NCI-H1092 (cell line): ENCODE measurements at regions not wholly inside any gene's neighbourhood (a gene's known extent, or its start where the extent isn't known, plus 50 kb on each side); places are given as distances from the start of the nearest gene placed in this dataset.
"Not testable (repeated sequence)": the region's sequence is repeated elsewhere in the genome, so short reads cannot be mapped to it uniquely, and the experiment has no call there.

Source experiments
- DNase-seq: peaks from one replicate; lab custom pipeline; 2025; lab: John Stamatoyannopoulos, UW

DNA sequence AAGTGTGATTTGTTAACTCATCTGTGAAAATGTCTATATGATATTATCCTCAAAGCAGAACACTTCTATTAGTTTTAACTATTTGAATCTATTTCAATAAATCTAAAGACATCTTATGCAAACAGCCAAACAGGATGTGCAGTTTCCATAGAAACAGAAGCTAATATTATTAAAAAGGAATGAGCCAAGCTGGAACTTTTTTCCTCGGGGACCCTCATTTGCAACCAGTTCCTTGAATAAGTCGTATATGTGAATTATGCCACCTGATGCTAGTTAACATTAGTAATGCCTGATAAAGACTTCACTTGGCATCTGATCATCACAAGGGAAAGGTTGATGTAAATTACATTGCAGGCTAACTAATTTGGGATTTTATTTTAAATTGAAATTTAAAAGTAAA lies 216.9 kb upstream of the SMLR1 start:
- no peak for DNase-seq

GRCh38 chr6:130611366-130611765 lies 215.8 kb upstream of the SMLR1 start:
- DNase-seq = no peak

- DNase-seq = no peak
Measured at GRCh38 chr6:130613176-130613575, 214.0 kb upstream of the SMLR1 start.

- DNase-seq = no peak
Measured at GRCh38 chr6:130615816-130616215, 211.4 kb upstream of the SMLR1 start.

GRCh38 chr6:130617658-130618057 lies 209.5 kb upstream of the SMLR1 start:
- no peak for DNase-seq

DNA sequence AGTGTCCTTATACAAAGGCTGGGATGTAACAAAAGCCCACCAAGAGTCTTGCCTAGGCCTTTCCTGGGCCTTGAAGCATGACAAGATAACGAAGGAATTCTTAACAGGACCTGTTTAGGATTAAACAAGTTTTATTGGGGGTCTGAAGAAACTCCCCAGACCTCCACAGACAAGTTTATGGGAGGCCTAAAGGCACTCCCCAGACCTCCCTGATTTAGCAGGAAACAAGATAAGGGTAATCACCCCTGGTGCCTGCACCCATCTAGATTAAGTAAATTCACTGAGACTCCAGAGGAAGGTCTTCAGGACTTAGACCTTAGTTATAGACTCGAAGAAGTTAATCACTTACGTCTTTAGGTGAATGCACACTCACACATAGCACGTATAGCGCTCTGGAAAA lies 208.4 kb upstream of the SMLR1 start:
- not testable (repeated sequence) for DNase-seq

DNA sequence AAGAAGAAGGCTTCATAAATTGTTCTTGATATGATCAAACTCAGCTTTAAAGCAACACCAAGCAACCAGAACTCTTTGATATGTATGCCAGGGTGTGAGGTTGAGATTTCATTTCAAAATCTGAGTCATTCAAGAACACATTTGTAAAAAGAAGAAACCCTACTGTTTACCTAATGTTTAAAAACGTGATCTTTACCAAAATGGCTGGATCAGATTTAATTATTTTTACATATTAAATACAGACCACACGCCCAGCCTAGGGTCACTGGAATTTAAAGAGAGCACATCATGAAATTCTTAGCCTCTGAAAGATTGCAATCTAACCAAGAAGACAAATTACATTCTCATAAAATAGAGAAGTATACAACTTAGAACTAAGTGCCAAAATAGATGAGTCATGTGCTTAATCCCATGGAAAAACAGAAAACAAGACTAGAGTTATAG lies 206.8 kb upstream of the SMLR1 start:
- DNase-seq = no peak

- no peak for DNase-seq
Measured at GRCh38 chr6:130622142-130622541, 205.1 kb upstream of the SMLR1 start.

GRCh38 chr6:130624046-130624445 lies 203.2 kb upstream of the SMLR1 start:
- DNase-seq = no peak

DNA sequence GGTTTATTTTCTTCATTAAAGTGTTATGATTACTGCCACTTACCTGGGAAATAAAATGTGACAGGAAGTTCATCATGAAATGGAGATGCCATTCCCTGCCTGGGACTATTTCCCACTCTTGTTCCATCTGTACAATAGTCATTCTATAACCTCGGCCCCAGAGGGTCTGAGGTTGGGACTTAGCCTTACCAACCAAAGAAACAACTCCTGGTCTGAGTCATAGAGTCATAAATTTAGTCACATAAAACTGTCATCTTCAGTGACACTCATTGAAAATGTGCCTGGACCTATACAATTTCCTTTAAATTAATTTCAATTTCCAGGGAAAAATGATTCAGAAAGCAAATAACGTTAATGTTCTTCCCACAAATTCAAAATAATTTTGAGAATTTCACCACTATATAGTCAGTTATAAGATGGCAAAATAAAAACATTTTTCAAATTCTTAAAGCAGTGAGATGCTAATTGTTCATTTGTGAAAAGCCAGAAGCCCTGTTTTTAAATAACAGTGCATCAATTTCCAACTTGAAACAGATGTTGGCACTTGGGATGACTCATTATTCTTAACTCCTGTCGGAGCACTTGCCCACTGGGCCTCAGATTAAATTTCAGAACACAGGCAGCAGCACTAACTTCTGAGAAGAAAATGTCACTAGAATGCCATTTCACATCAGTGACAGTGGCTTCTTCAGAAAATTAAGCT lies 201.2 kb upstream of the SMLR1 start:
- no peak for DNase-seq

- DNase-seq = no peak
Measured at GRCh38 chr6:130628862-130629261, 198.3 kb upstream of the SMLR1 start.

DNA sequence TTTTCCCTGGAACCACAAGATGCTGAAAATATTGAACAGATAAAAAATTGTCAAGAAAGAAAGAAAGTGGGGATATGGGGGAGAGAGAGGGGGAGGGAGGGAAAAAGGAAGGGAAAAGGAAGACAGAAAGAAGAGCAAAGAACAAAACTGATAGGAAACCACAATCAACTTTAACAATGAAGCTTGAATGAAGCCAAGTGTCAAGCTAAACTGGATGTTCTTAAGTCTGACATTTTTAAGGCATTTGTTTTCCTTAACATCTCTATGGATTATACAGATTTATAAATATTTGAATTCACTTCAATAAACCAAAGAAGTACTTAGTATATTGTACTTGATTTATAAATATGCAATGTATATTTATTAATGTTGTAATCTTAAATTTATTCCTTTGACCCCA lies 197.6 kb upstream of the SMLR1 start:
- DNase-seq = no peak

GRCh38 chr6:130632277-130632676 lies 194.9 kb upstream of the SMLR1 start:
- DNase-seq = peak; percentile 21

DNA sequence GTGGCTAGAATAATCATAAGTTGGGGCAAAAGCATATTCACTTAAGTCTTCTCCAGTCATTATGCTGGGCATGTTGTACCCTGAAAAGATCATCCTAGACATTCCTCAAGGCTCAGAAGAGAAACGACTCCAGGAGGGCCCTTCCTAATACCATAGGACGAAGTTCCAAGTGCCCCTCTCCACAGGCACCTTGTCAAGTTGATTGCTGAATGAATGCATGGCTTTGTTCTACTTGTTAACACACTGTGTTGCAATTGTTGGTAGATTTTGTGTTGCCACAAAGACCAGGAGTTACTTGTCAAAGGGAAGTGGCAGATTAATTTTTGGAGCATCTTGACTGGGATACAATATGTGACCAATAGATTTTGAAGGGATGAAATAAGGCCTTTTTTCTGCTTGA lies 194.3 kb upstream of the SMLR1 start:
- DNase-seq = no peak

DNA sequence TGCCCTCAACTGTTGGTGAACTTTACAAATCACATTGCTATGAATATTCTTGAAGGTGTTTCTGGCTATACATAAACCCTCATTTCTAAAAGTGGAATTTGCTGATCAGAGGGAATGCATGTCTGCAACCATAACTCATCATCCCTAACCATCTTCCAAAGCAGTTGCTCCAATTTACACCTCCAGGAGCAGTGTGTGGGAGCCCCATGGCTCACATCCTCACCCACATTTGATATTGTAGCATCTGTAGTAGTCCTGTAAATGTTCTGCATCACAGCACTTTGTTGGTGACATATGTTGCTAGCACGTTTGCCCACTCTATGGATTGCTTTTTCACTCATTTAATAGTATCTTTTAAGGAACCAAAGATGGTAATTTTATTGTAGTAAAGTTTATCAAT lies 183.8 kb upstream of the SMLR1 start:
- no peak for DNase-seq

GRCh38 chr6:130644175-130644574 lies 183.0 kb upstream of the SMLR1 start:
- no peak for DNase-seq

GRCh38 chr6:130644769-130645168 lies 182.4 kb upstream of the SMLR1 start:
- not testable (repeated sequence) for DNase-seq

DNA sequence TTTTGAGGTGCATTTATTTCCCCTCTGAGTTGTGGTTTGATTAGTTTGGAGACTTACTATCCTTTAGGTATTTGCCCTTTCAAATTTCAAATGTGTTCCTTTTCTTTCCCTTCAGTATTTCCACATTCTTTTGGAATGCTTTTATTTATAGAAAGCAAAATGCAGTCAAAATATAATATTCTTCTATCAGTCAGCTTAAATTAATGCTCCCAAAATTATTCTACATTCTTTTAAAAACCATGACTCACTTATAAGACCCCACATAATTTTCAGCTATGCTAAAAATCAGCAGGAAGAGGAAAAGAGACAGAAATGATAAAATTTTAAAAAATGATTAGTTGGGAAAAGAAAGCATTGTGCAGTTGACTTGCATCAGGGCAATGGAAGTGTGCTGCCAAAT lies 180.0 kb upstream of the SMLR1 start:
- no peak for DNase-seq

GRCh38 chr6:130655586-130655985 lies 171.6 kb upstream of the SMLR1 start:
- no peak for DNase-seq

- DNase-seq = no peak
Measured at GRCh38 chr6:130661077-130661476, 166.1 kb upstream of the SMLR1 start.

GRCh38 chr6:130666786-130667185 lies 160.4 kb upstream of the SMLR1 start:
- DNase-seq = no peak

- DNase-seq = no peak
Measured at GRCh38 chr6:130670142-130670541, 157.1 kb upstream of the SMLR1 start.

GRCh38 chr6:130671119-130671518 lies 156.1 kb upstream of the SMLR1 start:
- DNase-seq = no peak

DNA sequence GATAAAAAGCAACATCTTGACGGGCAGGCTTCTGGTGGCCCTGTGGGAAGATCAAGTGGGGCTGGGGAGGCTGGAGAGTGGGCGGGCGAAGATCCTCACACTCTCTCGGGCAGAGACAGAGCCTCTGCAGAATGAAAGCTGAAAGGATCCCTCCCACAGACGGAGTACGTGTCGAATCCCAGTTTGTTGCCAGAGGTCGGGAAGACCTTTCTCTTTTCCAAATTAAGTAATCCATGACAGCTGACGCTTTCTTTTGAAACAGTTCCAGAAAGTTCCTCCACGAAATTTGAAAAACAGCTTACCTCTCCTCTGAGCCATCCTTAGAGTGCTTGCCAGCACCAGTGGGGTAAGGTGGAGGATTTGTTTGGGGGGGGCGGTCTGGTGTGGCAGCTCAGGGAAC lies 155.6 kb upstream of the SMLR1 start:
- DNase-seq = no peak
